Cerebellar nuclear complex (tissue), 1 donor: ENCODE measurements at regions not wholly inside any gene's neighbourhood (a gene's known extent, or its start where the extent isn't known, plus 50 kb on each side); places are given as distances from the start of the nearest gene placed in this dataset.
"Not testable (repeated sequence)": the region's sequence is repeated elsewhere in the genome, so short reads cannot be mapped to it uniquely, and the experiment has no call there.

ENCODE experiments used
- DNase-seq, 2 experiments: peaks; one replicate each; lab custom pipeline; 2025; lab: John Stamatoyannopoulos, UW

GRCh38 chr19:28067882-28068281, 1145.1 kb downstream of the UQCRFS1 start:
- DNase-seq, result no peak

GRCh38 chr19:28066988-28067387, 1146.0 kb downstream of the UQCRFS1 start:
- no peak for DNase-seq

GRCh38 chr19:28066161-28066560, 1146.8 kb downstream of the UQCRFS1 start:
- no peak for DNase-seq

GRCh38 chr19:28065026-28065425, 1147.9 kb downstream of the UQCRFS1 start:
- DNase-seq, result no peak

GRCh38 chr19:28063702-28064101, 1149.2 kb downstream of the UQCRFS1 start:
- no peak for DNase-seq

GRCh38 chr19:28061111-28061510, 1151.8 kb downstream of the UQCRFS1 start:
- no peak for DNase-seq

GRCh38 chr19:28057026-28057425, 1155.9 kb downstream of the UQCRFS1 start:
- DNase-seq, result not testable (repeated sequence)

- no peak for DNase-seq
Observed at GRCh38 chr19:28051047-28051446, 1161.9 kb downstream of the UQCRFS1 start.

- no peak for DNase-seq
Observed at GRCh38 chr19:28049875-28050274, 1163.1 kb downstream of the UQCRFS1 start.

- no peak for DNase-seq
Observed at GRCh38 chr19:28046932-28047331, 1166.0 kb downstream of the UQCRFS1 start.

- DNase-seq, result no peak
Observed at GRCh38 chr19:28045621-28046020, 1167.3 kb downstream of the UQCRFS1 start.

GRCh38 chr19:28044477-28044876, 1168.5 kb downstream of the UQCRFS1 start:
- DNase-seq, result no peak

- no peak for DNase-seq
Observed at GRCh38 chr19:28042516-28042915, 1170.4 kb downstream of the UQCRFS1 start.

GRCh38 chr19:28039677-28040381, 1173.1 kb downstream of the UQCRFS1 start:
- no peak for DNase-seq

- no peak for DNase-seq
Observed at GRCh38 chr19:28037186-28037585, 1175.8 kb downstream of the UQCRFS1 start.

- DNase-seq, result no peak
Observed at GRCh38 chr19:28036486-28036885, 1176.5 kb downstream of the UQCRFS1 start.

GRCh38 chr19:28034936-28035335, 1178.0 kb downstream of the UQCRFS1 start:
- DNase-seq, result no peak

GRCh38 chr19:28028881-28029444, 1184.0 kb downstream of the UQCRFS1 start:
- no peak for DNase-seq

- no peak for DNase-seq
Observed at GRCh38 chr19:28027116-28027515, 1185.8 kb downstream of the UQCRFS1 start.

- DNase-seq, result no peak
Observed at GRCh38 chr19:28026636-28027035, 1186.3 kb downstream of the UQCRFS1 start.

- DNase-seq, result no peak
Observed at GRCh38 chr19:28024920-28025319, 1188.0 kb downstream of the UQCRFS1 start.

GRCh38 chr19:28023064-28023463, 1189.9 kb downstream of the UQCRFS1 start:
- DNase-seq, result no peak

GRCh38 chr19:28022506-28022905, 1190.4 kb downstream of the UQCRFS1 start:
- no peak for DNase-seq
